Thyroid gland (tissue), 4 donors: ENCODE measurements at regions not wholly inside any gene's neighbourhood (a gene's known extent, or its start where the extent isn't known, plus 50 kb on each side); places are given as distances from the start of the nearest gene placed in this dataset.

Source experiments
- POLR2A ChIP-seq, 2 donors: fragments of 450-650 bp; IDR thresholded peaks; one replicate each; pipeline ENCODE4 v1.6.1; 2017; ENCODE audit warnings: antibody characterized with exemption in 2 of 2, mild to moderate bottlenecking in 2 of 2, moderate library complexity in 1 of 2
- TF ChIP-seq, protein P1 (sequence below), 6 experiments: fragments of 200-600 bp in 3 of 6; fragments of 450-650 bp in 3 of 6; sonication (generic) in 3 of 6; IDR thresholded peaks; one replicate each; pipeline ENCODE4 v1.5.1; 2016 to 2019; ENCODE audit warnings: antibody characterized with exemption in 6 of 6, mild to moderate bottlenecking in 2 of 6, inconsistent platforms in 1 of 6, moderate library complexity in 1 of 6

- TF ChIP-seq, protein P1, sequence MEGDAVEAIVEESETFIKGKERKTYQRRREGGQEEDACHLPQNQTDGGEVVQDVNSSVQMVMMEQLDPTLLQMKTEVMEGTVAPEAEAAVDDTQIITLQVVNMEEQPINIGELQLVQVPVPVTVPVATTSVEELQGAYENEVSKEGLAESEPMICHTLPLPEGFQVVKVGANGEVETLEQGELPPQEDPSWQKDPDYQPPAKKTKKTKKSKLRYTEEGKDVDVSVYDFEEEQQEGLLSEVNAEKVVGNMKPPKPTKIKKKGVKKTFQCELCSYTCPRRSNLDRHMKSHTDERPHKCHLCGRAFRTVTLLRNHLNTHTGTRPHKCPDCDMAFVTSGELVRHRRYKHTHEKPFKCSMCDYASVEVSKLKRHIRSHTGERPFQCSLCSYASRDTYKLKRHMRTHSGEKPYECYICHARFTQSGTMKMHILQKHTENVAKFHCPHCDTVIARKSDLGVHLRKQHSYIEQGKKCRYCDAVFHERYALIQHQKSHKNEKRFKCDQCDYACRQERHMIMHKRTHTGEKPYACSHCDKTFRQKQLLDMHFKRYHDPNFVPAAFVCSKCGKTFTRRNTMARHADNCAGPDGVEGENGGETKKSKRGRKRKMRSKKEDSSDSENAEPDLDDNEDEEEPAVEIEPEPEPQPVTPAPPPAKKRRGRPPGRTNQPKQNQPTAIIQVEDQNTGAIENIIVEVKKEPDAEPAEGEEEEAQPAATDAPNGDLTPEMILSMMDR (IDR thresholded peaks at IDR 0.05), result no peak
- no peak for TF ChIP-seq POLR2A (IDR thresholded peaks at IDR 0.05)
Measured at GRCh38 chrX:137988470-137988869, 422.5 kb downstream of the ZIC3 start.
